OCI-LY7 (cell line): ENCODE measurements at regions not wholly inside any gene's neighbourhood (a gene's known extent, or its start where the extent isn't known, plus 50 kb on each side); places are given as distances from the start of the nearest gene placed in this dataset.

Experiments
- CTCF ChIP-seq: fragments of 200-600 bp; sonication (generic); conservative IDR thresholded peaks from 2 replicates; pipeline ENCODE4 v1.5.1; 2014; ENCODE audit warnings: mild to moderate bottlenecking, antibody characterized with exemption, low read length, moderate library complexity, mixed read lengths
- EZH2phosphoT487 ChIP-seq: fragments of 200-600 bp; sonication (generic); IDR thresholded peaks from 2 replicates; pipeline ENCODE4 v1.6.1; 2018; ENCODE audit warnings: low read depth, borderline replicate concordance, mild to moderate bottlenecking, mixed run types, antibody characterized with exemption, low read length, moderate library complexity, mixed read lengths

GRCh38 chr10:8498290-8498689 lies 443.8 kb downstream of the GATA3 start:
- TF ChIP-seq CTCF, result no peak
- TF ChIP-seq EZH2phosphoT487, result no peak
